ENCODE measurements at regions not wholly inside any gene's neighbourhood (a gene's known extent, or its start where the extent isn't known, plus 50 kb on each side); places are given as distances from the start of the nearest gene placed in this dataset.

DNA sequence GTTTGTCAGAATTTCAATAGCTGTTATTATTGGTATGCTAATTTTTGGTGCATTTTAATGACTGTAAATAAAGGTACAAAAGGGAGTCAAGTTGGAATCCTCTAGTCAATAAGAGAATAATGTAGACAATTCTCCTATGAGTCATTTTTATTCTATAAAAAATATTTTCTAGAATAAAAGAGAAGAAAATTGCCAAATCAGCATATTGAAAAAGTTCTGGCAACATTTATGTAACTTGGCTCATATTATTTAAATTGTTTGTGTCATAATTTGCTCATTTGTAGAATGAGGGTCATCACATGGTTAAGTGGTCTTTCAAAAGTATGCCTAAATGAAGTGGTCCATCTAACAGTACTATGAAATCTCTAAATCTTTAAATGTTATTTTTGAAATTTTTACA is 1719.8 kb upstream of the WWC1 start:
- Histone ChIP-seq H2AFZ (ENCODE audit: low read depth, low read length) (no peak overlapping the region), H3K79me2 (ENCODE audit: control insufficient read depth, insufficient read depth, low read length) (no peaks in the 10 kb centered on the region), H3K9ac (replicated peaks; ENCODE audit: extremely low read depth, insufficient read depth, low read length) (no peak overlapping the region), H3K27ac (ENCODE audit: insufficient read depth, low read depth, low read length) (no peak overlapping the region), H3K9me3 (replicated peaks; ENCODE audit: control insufficient read depth, insufficient read depth, low read length) (peaks cover 3% of the 10 kb centered on the region), H3K27me3 (ENCODE audit: control insufficient read depth in 2 of 2, insufficient read depth in 2 of 2, low read length in 2 of 2) (no peaks in the 10 kb centered on the region), H3K4me3 (replicated peaks in 1 of 3; ENCODE audit: insufficient read depth in 1 of 3, low read depth in 1 of 3, low read length in 3 of 3) (no peak overlapping the region), H3K4me1 (ENCODE audit: control insufficient read depth, extremely low read depth, insufficient read depth, low read length) (no peaks in the 10 kb centered on the region), H4K20me1 (replicated peaks; ENCODE audit: control insufficient read depth, extremely low read depth, insufficient read depth, low read length) (no peaks in the 10 kb centered on the region), H3K36me3 (ENCODE audit: control insufficient read depth in 2 of 2, extremely low read depth in 1 of 2, insufficient read depth in 2 of 2, low read length in 2 of 2) (no peaks in the 10 kb centered on the region), H3K4me2 (ENCODE audit: insufficient read depth, low read length) (no peak overlapping the region), H3K9me1 (replicated peaks; ENCODE audit: control insufficient read depth, extremely low read depth, insufficient read depth, low read length) (no peaks in the 10 kb centered on the region)
- TF ChIP-seq JUN (IDR thresholded peaks at IDR 0.05; ENCODE audit: borderline replicate concordance, insufficient read depth, insufficient read length, low read depth) (no peak), MYC (IDR thresholded peaks at IDR 0.05; ENCODE audit: low read depth, low read length) (no peak), POLR2A (IDR thresholded peaks at IDR 0.05; ENCODE audit: low read depth, low read length) (no peak), EZH2 (IDR thresholded peaks at IDR 0.05; ENCODE audit: borderline replicate concordance, low read depth, low read length, severe bottlenecking) (no peak), POLR2AphosphoS5 (IDR thresholded peaks at IDR 0.05; ENCODE audit: insufficient read depth, low read depth, low read length) (no peak), GATA2 (IDR thresholded peaks at IDR 0.05; ENCODE audit: insufficient read depth, insufficient read length, low read depth, low read length) (no peak), FOS (IDR thresholded peaks at IDR 0.05; ENCODE audit: borderline replicate concordance, insufficient read depth, low read length) (no peak)
- TF ChIP-seq, protein P1, sequence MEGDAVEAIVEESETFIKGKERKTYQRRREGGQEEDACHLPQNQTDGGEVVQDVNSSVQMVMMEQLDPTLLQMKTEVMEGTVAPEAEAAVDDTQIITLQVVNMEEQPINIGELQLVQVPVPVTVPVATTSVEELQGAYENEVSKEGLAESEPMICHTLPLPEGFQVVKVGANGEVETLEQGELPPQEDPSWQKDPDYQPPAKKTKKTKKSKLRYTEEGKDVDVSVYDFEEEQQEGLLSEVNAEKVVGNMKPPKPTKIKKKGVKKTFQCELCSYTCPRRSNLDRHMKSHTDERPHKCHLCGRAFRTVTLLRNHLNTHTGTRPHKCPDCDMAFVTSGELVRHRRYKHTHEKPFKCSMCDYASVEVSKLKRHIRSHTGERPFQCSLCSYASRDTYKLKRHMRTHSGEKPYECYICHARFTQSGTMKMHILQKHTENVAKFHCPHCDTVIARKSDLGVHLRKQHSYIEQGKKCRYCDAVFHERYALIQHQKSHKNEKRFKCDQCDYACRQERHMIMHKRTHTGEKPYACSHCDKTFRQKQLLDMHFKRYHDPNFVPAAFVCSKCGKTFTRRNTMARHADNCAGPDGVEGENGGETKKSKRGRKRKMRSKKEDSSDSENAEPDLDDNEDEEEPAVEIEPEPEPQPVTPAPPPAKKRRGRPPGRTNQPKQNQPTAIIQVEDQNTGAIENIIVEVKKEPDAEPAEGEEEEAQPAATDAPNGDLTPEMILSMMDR (IDR thresholded peaks at IDR 0.05; ENCODE audit: extremely low read depth in 1 of 2, insufficient read depth in 1 of 2, low read depth in 1 of 2, low read length in 2 of 2) = no peak
- TF ChIP-seq, protein P2, sequence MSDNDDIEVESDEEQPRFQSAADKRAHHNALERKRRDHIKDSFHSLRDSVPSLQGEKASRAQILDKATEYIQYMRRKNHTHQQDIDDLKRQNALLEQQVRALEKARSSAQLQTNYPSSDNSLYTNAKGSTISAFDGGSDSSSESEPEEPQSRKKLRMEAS (IDR thresholded peaks at IDR 0.05; ENCODE audit: insufficient read depth, insufficient read length) = no peak
- no peak for FAIRE-seq
- dilution Hi-C loops (cut with MboI; ENCODE audit: extremely low pct_ligation_motif_present, low sequenced_read_pairs) (no loop called here), intact Hi-C loops (cut with micrococcal nuclease) (no loop called here)
- DNase-seq (ENCODE audit: low read depth, low spot score) = no peak
- ChIA-PET POLR2A (no interaction called here), CTCF (no interaction called here)
- BruUV-seq (replicated peaks) = no TSS peak

All from endothelial cell of umbilical vein (primary cell).